ENCODE measurements at regions not wholly inside any gene's neighbourhood (a gene's known extent, or its start where the extent isn't known, plus 50 kb on each side); places are given as distances from the start of the nearest gene placed in this dataset.

DNA sequence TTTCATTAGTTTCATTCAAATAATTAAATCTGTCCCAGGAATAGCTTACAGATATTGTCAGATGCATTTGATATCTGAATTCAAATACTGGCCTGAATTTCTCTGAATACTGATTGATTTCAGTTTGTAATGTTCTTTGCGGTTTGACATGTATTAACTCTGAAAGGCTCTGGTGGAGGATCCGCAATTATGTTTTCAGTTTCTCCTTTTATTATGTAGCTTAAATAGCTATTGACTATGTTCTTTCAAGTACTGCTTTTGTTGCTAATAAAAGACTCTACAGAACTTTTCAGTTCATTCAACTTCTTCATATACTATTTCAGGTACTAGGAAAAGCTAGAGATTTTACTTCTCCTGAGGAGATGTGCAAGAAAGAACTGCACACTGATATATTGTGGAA lies 2085.4 kb upstream of the RAG2 start:
- TF ChIP-seq POLR2A (IDR thresholded peaks at IDR 0.05; ENCODE audit: low read depth, low read length), result no peak
- TF ChIP-seq TAF1 (IDR thresholded peaks at IDR 0.05; ENCODE audit: borderline replicate concordance, low read depth, low read length), result no peak
- no peak for TF ChIP-seq POLR2AphosphoS5 (IDR thresholded peaks at IDR 0.05; ENCODE audit: low read depth, low read length)
